Daoy (cell line): ENCODE measurements at regions not wholly inside any gene's neighbourhood (a gene's known extent, or its start where the extent isn't known, plus 50 kb on each side); places are given as distances from the start of the nearest gene placed in this dataset.

Experiments
- DNase-seq: peaks from one replicate; pipeline ENCODE4 v3.0.0-alpha.2; 2015; ENCODE audit warnings: low read depth

GRCh38 chr1:95994643-95995042, 726.9 kb upstream of the PTBP2 start:
- no peak for DNase-seq

- no peak for DNase-seq
Measured at GRCh38 chr1:96002201-96002600, 719.4 kb upstream of the PTBP2 start.

GRCh38 chr1:96002969-96003964, 718.3 kb upstream of the PTBP2 start:
- DNase-seq = no peak

- DNase-seq = no peak
Measured at GRCh38 chr1:96009831-96010434, 711.7 kb upstream of the PTBP2 start.

DNA sequence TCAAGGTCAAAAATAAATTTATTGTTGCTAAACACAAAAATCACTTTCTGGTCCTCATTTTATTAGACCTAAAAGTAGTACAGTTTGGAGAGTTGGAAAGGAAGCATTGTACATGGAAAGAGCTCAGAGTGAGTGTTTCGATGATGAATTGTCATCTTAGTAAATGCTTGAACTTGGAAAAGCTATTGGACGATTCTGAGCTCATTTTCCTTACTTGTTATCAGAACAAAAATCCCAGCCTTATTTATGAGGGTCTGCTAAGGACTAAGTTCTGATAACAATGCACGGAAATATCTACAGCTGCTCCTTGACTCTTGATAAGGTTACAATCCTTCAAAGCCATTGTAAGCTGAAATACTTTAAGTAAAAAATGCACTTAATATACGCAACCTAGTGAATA, 710.0 kb upstream of the PTBP2 start:
- DNase-seq = no peak

GRCh38 chr1:96016219-96016618, 705.4 kb upstream of the PTBP2 start:
- no peak for DNase-seq

- no peak for DNase-seq
Measured at GRCh38 chr1:96020378-96020777, 701.2 kb upstream of the PTBP2 start.

DNA sequence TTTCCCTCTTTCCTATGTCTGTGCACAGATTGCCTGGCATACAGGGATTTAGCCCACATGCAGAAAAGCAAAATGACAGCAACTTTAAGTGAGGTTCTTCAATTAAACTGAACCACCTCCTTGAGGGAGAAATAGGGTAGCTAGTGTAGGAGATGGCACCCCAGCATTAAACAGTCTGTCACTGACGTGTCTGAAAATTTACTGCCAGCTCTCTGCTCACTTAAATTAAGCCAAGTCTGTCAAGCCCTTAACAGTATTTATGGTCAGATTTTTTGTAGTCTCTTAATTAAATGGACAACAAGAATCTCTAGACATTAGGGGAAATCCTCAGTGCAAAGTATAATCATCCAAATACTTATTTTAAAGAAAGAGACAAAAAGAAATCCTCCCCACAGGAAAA, 696.5 kb upstream of the PTBP2 start:
- no peak for DNase-seq

DNA sequence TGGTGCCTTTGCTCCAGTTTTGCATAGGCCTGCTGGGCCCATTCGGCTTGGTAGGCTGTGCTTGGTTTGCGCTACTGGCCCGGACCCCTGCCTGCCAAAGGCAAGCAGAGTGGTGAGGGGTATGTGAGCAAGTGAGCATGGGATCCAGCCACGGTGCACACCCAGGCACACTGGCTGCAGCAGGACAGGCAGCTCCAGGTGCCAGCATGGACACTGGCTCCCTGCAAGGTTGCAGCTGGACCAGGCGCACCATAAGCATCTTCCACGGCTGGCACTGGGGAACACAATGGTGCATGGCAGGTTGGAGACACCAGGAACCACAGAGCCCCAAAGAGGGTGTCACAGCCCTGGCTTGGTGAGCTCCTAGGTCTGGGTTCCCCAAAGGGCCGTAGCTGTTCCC, 693.5 kb upstream of the PTBP2 start:
- no peak for DNase-seq

- DNase-seq = no peak
Measured at GRCh38 chr1:96030312-96030711, 691.3 kb upstream of the PTBP2 start.

GRCh38 chr1:96034006-96034405, 687.6 kb upstream of the PTBP2 start:
- DNase-seq = no peak

- no peak for DNase-seq
Measured at GRCh38 chr1:96036763-96037162, 684.8 kb upstream of the PTBP2 start.

GRCh38 chr1:96038636-96039035, 682.9 kb upstream of the PTBP2 start:
- no peak for DNase-seq

DNA sequence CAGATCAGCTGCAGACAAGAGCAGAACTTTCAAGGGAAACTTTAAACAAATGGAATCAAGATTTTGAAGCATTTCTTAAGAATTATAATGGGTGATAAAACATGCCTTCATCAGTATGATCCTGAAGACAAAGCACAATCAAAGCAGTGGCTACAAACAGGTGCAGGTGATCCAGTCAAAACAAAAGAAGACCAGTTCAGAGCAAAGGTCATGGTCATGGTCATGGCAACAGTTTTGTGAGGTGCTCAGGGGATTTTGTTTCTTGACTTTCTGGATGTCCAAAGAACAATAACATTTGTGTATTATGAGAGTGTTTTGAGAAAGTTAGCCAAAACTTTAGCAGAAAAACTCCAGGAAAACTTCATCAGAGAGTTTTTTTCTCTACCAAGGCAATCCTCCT, 681.7 kb upstream of the PTBP2 start:
- no peak for DNase-seq

DNA sequence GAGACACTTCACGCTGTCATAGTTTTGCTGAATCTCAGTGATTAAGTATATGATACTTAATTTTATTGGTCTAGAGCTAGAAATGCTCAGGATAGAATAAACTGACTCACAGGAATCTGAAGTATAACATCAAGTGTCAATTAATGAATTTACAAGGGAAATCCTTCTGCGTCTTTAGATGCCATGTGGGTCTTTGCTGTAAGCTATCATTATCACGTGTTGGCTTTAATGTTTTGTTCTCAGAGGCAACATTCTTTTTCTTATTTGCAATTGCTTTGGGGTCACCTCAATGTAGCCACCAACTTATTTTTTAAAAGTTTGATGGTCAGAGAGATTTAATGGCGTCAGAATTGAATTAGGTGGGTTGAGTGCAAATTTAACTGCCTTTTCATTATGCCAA, 680.1 kb upstream of the PTBP2 start:
- DNase-seq = no peak

- no peak for DNase-seq
Measured at GRCh38 chr1:96048572-96049212, 672.9 kb upstream of the PTBP2 start.

DNA sequence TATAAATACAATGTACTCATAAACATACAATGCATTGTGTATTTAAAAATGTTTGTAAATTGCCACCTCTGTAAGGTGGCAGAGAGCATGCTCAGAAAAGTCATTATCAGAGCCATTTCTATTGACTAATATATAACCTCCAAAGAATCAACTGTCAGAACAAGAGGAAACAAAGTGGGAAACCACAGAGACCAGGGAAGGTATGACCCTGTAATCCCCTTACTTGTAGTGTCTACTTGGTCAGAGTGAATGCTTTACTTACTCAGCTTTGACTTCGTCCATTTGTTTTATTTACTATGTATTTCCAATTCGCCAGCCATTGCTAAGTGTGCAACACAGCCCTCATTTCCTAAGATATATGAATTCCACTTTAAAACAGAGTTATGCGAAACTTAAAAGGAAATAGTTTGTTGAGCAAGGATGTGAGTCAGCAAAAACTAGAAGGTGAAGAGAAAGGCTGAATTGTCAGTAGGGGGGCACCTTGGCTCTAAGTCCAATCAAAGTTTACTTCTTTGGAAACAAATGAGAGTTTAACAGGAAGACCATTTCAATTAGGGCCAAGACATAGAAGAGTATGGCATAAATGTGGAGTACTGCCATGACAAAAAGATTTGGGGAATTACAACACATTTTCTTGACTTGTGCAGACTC, 671.7 kb upstream of the PTBP2 start:
- DNase-seq = no peak

GRCh38 chr1:96059276-96059675, 662.3 kb upstream of the PTBP2 start:
- DNase-seq = no peak

DNA sequence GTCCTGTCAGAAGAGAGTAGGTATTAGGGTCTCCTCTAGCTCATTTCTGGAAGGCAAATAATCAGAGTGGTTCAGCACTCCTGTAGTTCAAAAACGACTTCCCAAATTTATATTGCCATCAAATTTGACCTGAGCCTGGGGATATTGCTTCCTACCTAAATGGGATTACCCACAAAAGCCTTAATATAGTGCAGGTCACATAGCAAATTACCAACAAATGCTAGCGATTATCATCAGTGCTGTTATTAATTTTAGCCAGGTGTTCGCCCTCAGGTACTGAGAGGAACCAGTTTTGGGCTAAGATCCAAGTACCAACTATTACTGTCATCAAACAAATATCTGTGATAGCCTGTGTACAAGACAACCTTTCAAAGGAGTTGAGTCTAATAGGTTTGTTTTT, 661.8 kb upstream of the PTBP2 start:
- DNase-seq = no peak

GRCh38 chr1:96060621-96061020, 661.0 kb upstream of the PTBP2 start:
- no peak for DNase-seq

DNA sequence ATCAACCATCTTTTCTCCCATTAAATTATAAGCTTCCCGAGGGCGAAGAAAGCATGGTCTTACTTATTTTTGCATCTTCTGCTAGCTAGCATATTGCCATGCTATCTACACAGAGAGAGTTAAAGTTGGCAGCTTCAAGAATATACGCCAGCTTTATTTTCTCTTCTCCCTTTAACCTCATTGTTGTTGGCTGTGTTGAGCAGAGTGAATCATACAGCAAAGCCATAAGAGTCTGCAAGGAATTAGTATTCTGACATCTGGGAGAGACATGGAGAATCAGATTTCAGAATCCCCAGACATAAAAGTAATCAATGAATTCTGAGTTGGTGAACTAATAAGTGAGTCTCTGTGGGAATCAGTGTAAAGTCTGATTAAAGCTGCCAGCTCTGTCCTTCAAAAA, 649.6 kb upstream of the PTBP2 start:
- no peak for DNase-seq

DNA sequence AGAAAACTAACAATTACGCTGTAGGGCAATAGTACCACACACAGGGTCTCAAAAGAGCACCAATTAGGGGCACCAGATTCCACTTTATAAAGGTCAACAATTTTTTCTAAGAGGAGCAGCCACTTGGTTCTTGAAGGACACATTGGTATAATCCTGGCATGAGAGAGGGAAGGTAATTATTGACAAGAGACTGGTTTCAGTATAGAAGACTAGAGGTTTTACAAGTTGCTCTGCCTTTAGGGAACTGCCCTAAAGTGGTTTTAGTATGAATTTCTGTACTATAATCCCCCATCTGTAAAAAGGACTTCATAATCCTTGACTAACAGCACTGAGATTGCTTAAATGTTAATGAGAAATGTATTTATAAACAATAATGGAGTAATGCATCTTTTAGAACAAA, 648.5 kb upstream of the PTBP2 start:
- DNase-seq = no peak
